ENCODE measurements at regions not wholly inside any gene's neighbourhood (a gene's known extent, or its start where the extent isn't known, plus 50 kb on each side); places are given as distances from the start of the nearest gene placed in this dataset.

DNA sequence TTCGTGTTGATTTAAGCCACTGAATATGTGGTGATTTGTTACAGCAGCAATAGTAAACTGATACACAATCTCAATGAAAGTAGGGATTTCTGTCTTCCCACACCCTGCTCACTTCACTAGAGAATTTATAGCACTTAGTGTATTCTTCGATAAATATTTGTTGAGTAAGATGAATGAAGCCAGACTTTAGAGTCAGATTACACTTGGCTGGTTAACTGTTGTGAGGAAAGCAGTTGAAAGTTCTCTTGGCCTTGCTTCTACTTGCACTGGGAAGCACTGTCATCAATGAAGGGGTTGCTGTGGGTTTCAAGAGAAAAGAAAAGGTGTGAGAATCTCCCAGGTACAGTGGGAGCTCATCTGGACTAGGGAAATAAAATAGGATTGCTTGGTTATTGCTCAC, 82.1 kb upstream of the IGFBP3 start:
- Histone ChIP-seq H3K4me2 (ENCODE audit: insufficient read depth, low read length) (no peak overlapping the region), H3K79me2 (ENCODE audit: insufficient read depth, low read length) (no peaks in the 10 kb centered on the region), H3K4me1 (ENCODE audit: insufficient read depth, low read length) (peaks cover 12% of the 10 kb centered on the region), H3K4me3 (ENCODE audit: insufficient read depth, low read length) (no peak overlapping the region), H3K9me3 (ENCODE audit: low read depth, low read length) (no peaks in the 10 kb centered on the region), H3K27me3 (ENCODE audit: insufficient read depth, low read length) (no peaks in the 10 kb centered on the region), H4K20me1 (ENCODE audit: insufficient read depth, low read length) (no peaks in the 10 kb centered on the region), H2AFZ (ENCODE audit: low read length) (no peak overlapping the region), H3K36me3 (ENCODE audit: insufficient read depth, low read length) (no peaks in the 10 kb centered on the region), H3K27ac (ENCODE audit: low read depth, low read length) (no peak overlapping the region)
- TF ChIP-seq, protein P1, sequence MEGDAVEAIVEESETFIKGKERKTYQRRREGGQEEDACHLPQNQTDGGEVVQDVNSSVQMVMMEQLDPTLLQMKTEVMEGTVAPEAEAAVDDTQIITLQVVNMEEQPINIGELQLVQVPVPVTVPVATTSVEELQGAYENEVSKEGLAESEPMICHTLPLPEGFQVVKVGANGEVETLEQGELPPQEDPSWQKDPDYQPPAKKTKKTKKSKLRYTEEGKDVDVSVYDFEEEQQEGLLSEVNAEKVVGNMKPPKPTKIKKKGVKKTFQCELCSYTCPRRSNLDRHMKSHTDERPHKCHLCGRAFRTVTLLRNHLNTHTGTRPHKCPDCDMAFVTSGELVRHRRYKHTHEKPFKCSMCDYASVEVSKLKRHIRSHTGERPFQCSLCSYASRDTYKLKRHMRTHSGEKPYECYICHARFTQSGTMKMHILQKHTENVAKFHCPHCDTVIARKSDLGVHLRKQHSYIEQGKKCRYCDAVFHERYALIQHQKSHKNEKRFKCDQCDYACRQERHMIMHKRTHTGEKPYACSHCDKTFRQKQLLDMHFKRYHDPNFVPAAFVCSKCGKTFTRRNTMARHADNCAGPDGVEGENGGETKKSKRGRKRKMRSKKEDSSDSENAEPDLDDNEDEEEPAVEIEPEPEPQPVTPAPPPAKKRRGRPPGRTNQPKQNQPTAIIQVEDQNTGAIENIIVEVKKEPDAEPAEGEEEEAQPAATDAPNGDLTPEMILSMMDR (IDR thresholded peaks at IDR 0.05; ENCODE audit: extremely low read depth, low read depth, low read length): no peak
- DNase-seq (ENCODE audit: insufficient read length, low spot score, missing footprints): no peak

GRCh38 chr7:46000513-46000912, 79.4 kb upstream of the IGFBP3 start:
- no peak overlapping the region for H3K27ac ChIP-seq (ENCODE audit: low read depth, low read length)
- TF ChIP-seq, protein P1 (IDR thresholded peaks at IDR 0.05; ENCODE audit: extremely low read depth, low read depth, low read length): no peak
- no peaks in the 10 kb centered on the region for H3K79me2 ChIP-seq (ENCODE audit: insufficient read depth, low read length)
- H4K20me1 ChIP-seq (ENCODE audit: insufficient read depth, low read length): no peaks in the 10 kb centered on the region
- H3K9me3 ChIP-seq (ENCODE audit: low read depth, low read length): no peaks in the 10 kb centered on the region
- no peaks in the 10 kb centered on the region for H3K36me3 ChIP-seq (ENCODE audit: insufficient read depth, low read length)
- H3K4me1 ChIP-seq (ENCODE audit: insufficient read depth, low read length): peaks cover 12% of the 10 kb centered on the region
- H2AFZ ChIP-seq (ENCODE audit: low read length): no peak overlapping the region
- H3K4me2 ChIP-seq (ENCODE audit: insufficient read depth, low read length): no peak overlapping the region
- no peak overlapping the region for H3K4me3 ChIP-seq (ENCODE audit: insufficient read depth, low read length)
- DNase-seq (ENCODE audit: insufficient read length, low spot score, missing footprints): no peak
- no peaks in the 10 kb centered on the region for H3K27me3 ChIP-seq (ENCODE audit: insufficient read depth, low read length)

GRCh38 chr7:45999541-45999940, 78.5 kb upstream of the IGFBP3 start:
- no peaks in the 10 kb centered on the region for H3K36me3 ChIP-seq (ENCODE audit: insufficient read depth, low read length)
- no peak for DNase-seq (ENCODE audit: insufficient read length, low spot score, missing footprints)
- no peaks in the 10 kb centered on the region for H4K20me1 ChIP-seq (ENCODE audit: insufficient read depth, low read length)
- no peaks in the 10 kb centered on the region for H3K9me3 ChIP-seq (ENCODE audit: low read depth, low read length)
- no peak overlapping the region for H3K27ac ChIP-seq (ENCODE audit: low read depth, low read length)
- H2AFZ ChIP-seq (ENCODE audit: low read length): no peak overlapping the region
- TF ChIP-seq, protein P1 (IDR thresholded peaks at IDR 0.05; ENCODE audit: extremely low read depth, low read depth, low read length): no peak
- no peak overlapping the region for H3K4me2 ChIP-seq (ENCODE audit: insufficient read depth, low read length)
- no peaks in the 10 kb centered on the region for H3K27me3 ChIP-seq (ENCODE audit: insufficient read depth, low read length)
- H3K79me2 ChIP-seq (ENCODE audit: insufficient read depth, low read length): no peaks in the 10 kb centered on the region
- H3K4me3 ChIP-seq (ENCODE audit: insufficient read depth, low read length): no peak overlapping the region
- peaks cover 7% of the 10 kb centered on the region for H3K4me1 ChIP-seq (ENCODE audit: insufficient read depth, low read length)

GRCh38 chr7:45998506-45998905, 77.4 kb upstream of the IGFBP3 start:
- TF ChIP-seq, protein P1 (IDR thresholded peaks at IDR 0.05; ENCODE audit: extremely low read depth, low read depth, low read length): no peak
- no peak for DNase-seq (ENCODE audit: insufficient read length, low spot score, missing footprints)
- no peak overlapping the region for H3K27ac ChIP-seq (ENCODE audit: low read depth, low read length)
- no peaks in the 10 kb centered on the region for H4K20me1 ChIP-seq (ENCODE audit: insufficient read depth, low read length)
- H3K4me1 ChIP-seq (ENCODE audit: insufficient read depth, low read length): no peaks in the 10 kb centered on the region
- H3K4me2 ChIP-seq (ENCODE audit: insufficient read depth, low read length): no peak overlapping the region
- no peaks in the 10 kb centered on the region for H3K36me3 ChIP-seq (ENCODE audit: insufficient read depth, low read length)
- no peak overlapping the region for H2AFZ ChIP-seq (ENCODE audit: low read length)
- H3K4me3 ChIP-seq (ENCODE audit: insufficient read depth, low read length): no peak overlapping the region
- H3K27me3 ChIP-seq (ENCODE audit: insufficient read depth, low read length): no peaks in the 10 kb centered on the region
- no peaks in the 10 kb centered on the region for H3K9me3 ChIP-seq (ENCODE audit: low read depth, low read length)
- no peaks in the 10 kb centered on the region for H3K79me2 ChIP-seq (ENCODE audit: insufficient read depth, low read length)

Data from osteoblast (primary cell).